ENCODE measurements at regions not wholly inside any gene's neighbourhood (a gene's known extent, or its start where the extent isn't known, plus 50 kb on each side); places are given as distances from the start of the nearest gene placed in this dataset.

DNA sequence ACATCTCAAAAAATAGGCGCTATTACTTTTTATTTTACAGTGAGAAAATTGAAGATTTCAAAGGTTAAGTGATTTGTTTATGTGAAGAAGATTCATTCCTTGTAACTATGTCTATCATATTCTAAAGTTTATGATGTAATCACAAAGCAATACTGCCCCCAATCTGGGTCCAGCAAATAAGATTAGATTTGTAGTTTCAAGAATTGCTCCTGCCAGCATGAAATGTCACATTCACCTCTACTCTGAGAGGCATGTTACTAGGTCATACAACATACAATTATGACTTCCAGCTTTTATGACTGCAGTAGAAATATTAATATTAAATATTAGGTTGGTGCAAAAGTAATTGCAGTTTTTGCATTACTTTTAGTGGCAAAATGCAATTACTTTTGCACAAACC, 976.2 kb downstream of the FSTL5 start:
- Histone ChIP-seq H3K79me2 (ENCODE audit: insufficient read depth, low read length) (no peaks in the 10 kb centered on the region), H3K36me3 (ENCODE audit: insufficient read depth, low read length) (no peaks in the 10 kb centered on the region), H2AFZ (ENCODE audit: low read length) (no peak overlapping the region), H4K20me1 (ENCODE audit: insufficient read depth, low read length) (no peaks in the 10 kb centered on the region), H3K4me2 (ENCODE audit: insufficient read depth, low read length) (no peak overlapping the region), H3K27me3 (ENCODE audit: insufficient read depth, low read length) (no peaks in the 10 kb centered on the region), H3K27ac (ENCODE audit: low read depth, low read length) (no peak overlapping the region), H3K4me1 (ENCODE audit: insufficient read depth, low read length) (no peaks in the 10 kb centered on the region), H3K4me3 (ENCODE audit: insufficient read depth, low read length) (no peak overlapping the region), H3K9me3 (ENCODE audit: low read depth, low read length) (peaks cover 3% of the 10 kb centered on the region)
- TF ChIP-seq, protein P1, sequence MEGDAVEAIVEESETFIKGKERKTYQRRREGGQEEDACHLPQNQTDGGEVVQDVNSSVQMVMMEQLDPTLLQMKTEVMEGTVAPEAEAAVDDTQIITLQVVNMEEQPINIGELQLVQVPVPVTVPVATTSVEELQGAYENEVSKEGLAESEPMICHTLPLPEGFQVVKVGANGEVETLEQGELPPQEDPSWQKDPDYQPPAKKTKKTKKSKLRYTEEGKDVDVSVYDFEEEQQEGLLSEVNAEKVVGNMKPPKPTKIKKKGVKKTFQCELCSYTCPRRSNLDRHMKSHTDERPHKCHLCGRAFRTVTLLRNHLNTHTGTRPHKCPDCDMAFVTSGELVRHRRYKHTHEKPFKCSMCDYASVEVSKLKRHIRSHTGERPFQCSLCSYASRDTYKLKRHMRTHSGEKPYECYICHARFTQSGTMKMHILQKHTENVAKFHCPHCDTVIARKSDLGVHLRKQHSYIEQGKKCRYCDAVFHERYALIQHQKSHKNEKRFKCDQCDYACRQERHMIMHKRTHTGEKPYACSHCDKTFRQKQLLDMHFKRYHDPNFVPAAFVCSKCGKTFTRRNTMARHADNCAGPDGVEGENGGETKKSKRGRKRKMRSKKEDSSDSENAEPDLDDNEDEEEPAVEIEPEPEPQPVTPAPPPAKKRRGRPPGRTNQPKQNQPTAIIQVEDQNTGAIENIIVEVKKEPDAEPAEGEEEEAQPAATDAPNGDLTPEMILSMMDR (IDR thresholded peaks at IDR 0.05; ENCODE audit: extremely low read depth, low read depth, low read length): no peak
- no peak for DNase-seq (ENCODE audit: insufficient read length, low spot score, missing footprints)

- Histone ChIP-seq H2AFZ (ENCODE audit: low read length) (no peak overlapping the region), H3K4me3 (ENCODE audit: insufficient read depth, low read length) (no peak overlapping the region), H3K36me3 (ENCODE audit: insufficient read depth, low read length) (no peaks in the 10 kb centered on the region), H3K9me3 (ENCODE audit: low read depth, low read length) (peaks cover 3% of the 10 kb centered on the region), H3K4me2 (ENCODE audit: insufficient read depth, low read length) (no peak overlapping the region), H3K27me3 (ENCODE audit: insufficient read depth, low read length) (no peaks in the 10 kb centered on the region), H3K27ac (ENCODE audit: low read depth, low read length) (no peak overlapping the region), H3K79me2 (ENCODE audit: insufficient read depth, low read length) (no peaks in the 10 kb centered on the region), H4K20me1 (ENCODE audit: insufficient read depth, low read length) (no peaks in the 10 kb centered on the region), H3K4me1 (ENCODE audit: insufficient read depth, low read length) (no peaks in the 10 kb centered on the region)
- TF ChIP-seq, protein P1 (IDR thresholded peaks at IDR 0.05; ENCODE audit: extremely low read depth, low read depth, low read length): no peak
- DNase-seq (ENCODE audit: insufficient read length, low spot score, missing footprints): no peak
These were observed 977.0 kb downstream of the FSTL5 start for GRCh38 chr4:161186750-161187149.

DNA sequence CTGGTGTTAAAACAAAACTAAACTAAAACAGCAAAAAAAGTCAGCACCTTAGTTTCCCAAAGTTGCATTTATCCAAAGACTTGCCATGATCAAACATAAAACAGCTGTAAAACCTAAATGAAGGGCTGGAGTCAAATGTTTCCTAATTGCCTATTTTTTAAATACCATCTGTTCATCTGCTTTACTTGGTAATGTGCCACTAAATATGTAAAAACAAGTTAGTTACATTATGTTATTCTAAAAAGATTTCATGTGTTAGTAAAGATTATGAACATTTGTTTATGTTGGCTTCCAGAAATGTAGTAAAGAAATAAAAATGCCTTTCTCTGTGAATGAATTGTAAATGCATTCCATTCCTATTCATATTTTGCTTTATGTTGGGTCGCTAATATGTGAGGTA, 977.8 kb downstream of the FSTL5 start:
- Histone ChIP-seq H3K36me3 (ENCODE audit: insufficient read depth, low read length) (no peaks in the 10 kb centered on the region), H3K79me2 (ENCODE audit: insufficient read depth, low read length) (no peaks in the 10 kb centered on the region), H3K27ac (ENCODE audit: low read depth, low read length) (no peak overlapping the region), H3K4me1 (ENCODE audit: insufficient read depth, low read length) (no peaks in the 10 kb centered on the region), H3K27me3 (ENCODE audit: insufficient read depth, low read length) (no peaks in the 10 kb centered on the region), H3K4me2 (ENCODE audit: insufficient read depth, low read length) (no peak overlapping the region), H3K4me3 (ENCODE audit: insufficient read depth, low read length) (no peak overlapping the region), H4K20me1 (ENCODE audit: insufficient read depth, low read length) (no peaks in the 10 kb centered on the region), H3K9me3 (ENCODE audit: low read depth, low read length) (no peaks in the 10 kb centered on the region), H2AFZ (ENCODE audit: low read length) (no peak overlapping the region)
- DNase-seq (ENCODE audit: insufficient read length, low spot score, missing footprints): no peak
- TF ChIP-seq, protein P1 (IDR thresholded peaks at IDR 0.05; ENCODE audit: extremely low read depth, low read depth, low read length): no peak

GRCh38 chr4:161183729-161184128, 980.1 kb downstream of the FSTL5 start:
- TF ChIP-seq, protein P1 (IDR thresholded peaks at IDR 0.05; ENCODE audit: extremely low read depth, low read depth, low read length): no peak
- no peaks in the 10 kb centered on the region for H3K27me3 ChIP-seq (ENCODE audit: insufficient read depth, low read length)
- H3K4me2 ChIP-seq (ENCODE audit: insufficient read depth, low read length): no peak overlapping the region
- H3K36me3 ChIP-seq (ENCODE audit: insufficient read depth, low read length): no peaks in the 10 kb centered on the region
- no peaks in the 10 kb centered on the region for H4K20me1 ChIP-seq (ENCODE audit: insufficient read depth, low read length)
- H3K27ac ChIP-seq (ENCODE audit: low read depth, low read length): no peak overlapping the region
- H3K4me3 ChIP-seq (ENCODE audit: insufficient read depth, low read length): no peak overlapping the region
- H3K79me2 ChIP-seq (ENCODE audit: insufficient read depth, low read length): no peaks in the 10 kb centered on the region
- no peaks in the 10 kb centered on the region for H3K4me1 ChIP-seq (ENCODE audit: insufficient read depth, low read length)
- no peaks in the 10 kb centered on the region for H3K9me3 ChIP-seq (ENCODE audit: low read depth, low read length)
- DNase-seq (ENCODE audit: insufficient read length, low spot score, missing footprints): no peak
- no peak overlapping the region for H2AFZ ChIP-seq (ENCODE audit: low read length)
